GM06990 (cell line): ENCODE measurements at regions not wholly inside any gene's neighbourhood (a gene's known extent, or its start where the extent isn't known, plus 50 kb on each side); places are given as distances from the start of the nearest gene placed in this dataset.

Experiments
- DNase-seq: peaks from one replicate; pipeline ENCODE4 v3.0.0-alpha.2; 2011; ENCODE audit not compliant: insufficient read length; ENCODE audit errors: extremely low read depth
- H3K27me3 ChIP-seq: replicated peaks from 2 replicates; pipeline ENCODE4 v1.6.0; 2011; ENCODE audit warnings: low read length; ENCODE audit not compliant: control insufficient read depth, insufficient read depth
- H3K36me3 ChIP-seq: 2 replicates; pipeline ENCODE4 v1.5.1; 2011; ENCODE audit warnings: low read length; ENCODE audit not compliant: control insufficient read depth, insufficient read depth
- H3K4me3 ChIP-seq: replicated peaks from 2 replicates; pipeline ENCODE4 v1.5.1; 2011; ENCODE audit warnings: low read depth, mild to moderate bottlenecking, control low read depth, low read length
- CTCF ChIP-seq: IDR thresholded peaks from 2 replicates; pipeline ENCODE4 v1.5.1; 2011; ENCODE audit warnings: low read length, control low read depth, mild to moderate bottlenecking, inconsistent platforms; ENCODE audit not compliant: insufficient read depth, poor library complexity, severe bottlenecking

- H3K36me3 ChIP-seq: no peaks in the 10 kb centered on the region
- no peak overlapping the region for H3K4me3 ChIP-seq
- no peak for DNase-seq
- H3K27me3 ChIP-seq: no peaks in the 10 kb centered on the region
- peak; percentile 59 for TF ChIP-seq CTCF
These were observed 555.5 kb downstream of the CDH9 start for GRCh38 chr5:26482810-26483375.

- TF ChIP-seq CTCF: no peak
- Histone ChIP-seq H3K4me3 (no peak overlapping the region), H3K36me3 (no peaks in the 10 kb centered on the region), H3K27me3 (no peaks in the 10 kb centered on the region)
- DNase-seq: no peak
These were observed 556.1 kb downstream of the CDH9 start for GRCh38 chr5:26482076-26482809.

- Histone ChIP-seq H3K36me3 (no peaks in the 10 kb centered on the region), H3K4me3 (no peak overlapping the region), H3K27me3 (no peaks in the 10 kb centered on the region)
- DNase-seq: no peak
- TF ChIP-seq CTCF: no peak
These were observed 567.9 kb downstream of the CDH9 start for GRCh38 chr5:26470439-26470838.

- H3K4me3 ChIP-seq: no peak overlapping the region
- no peaks in the 10 kb centered on the region for H3K27me3 ChIP-seq
- H3K36me3 ChIP-seq: no peaks in the 10 kb centered on the region
- no peak for TF ChIP-seq CTCF
- DNase-seq: no peak
These were observed 599.3 kb downstream of the CDH9 start for GRCh38 chr5:26439121-26439520.

- TF ChIP-seq CTCF: no peak
- H3K4me3 ChIP-seq: no peak overlapping the region
- no peaks in the 10 kb centered on the region for H3K36me3 ChIP-seq
- DNase-seq: no peak
- H3K27me3 ChIP-seq: no peaks in the 10 kb centered on the region
These were observed 603.7 kb downstream of the CDH9 start for GRCh38 chr5:26434688-26435087.
